GM23338 (cell line): ENCODE measurements at regions not wholly inside any gene's neighbourhood (a gene's known extent, or its start where the extent isn't known, plus 50 kb on each side); places are given as distances from the start of the nearest gene placed in this dataset.

ENCODE experiments used
- CTCF ChIP-seq, 2 experiments: fragments of 200-600 bp in 1 of 2; sonication (generic) in 1 of 2; conservative IDR thresholded peaks; 2 replicates each; pipeline versions ENCODE4 v1.5.1 to v1.6.1; 2016 to 2017; ENCODE audit warnings: antibody characterized with exemption in 2 of 2, low read depth in 2 of 2, mild to moderate bottlenecking in 2 of 2, moderate library complexity in 1 of 2
- EZH2 ChIP-seq: fragments of 200-600 bp; sonication (generic); IDR thresholded peaks from one replicate; pipeline ENCODE4 v1.8.0; 2017; ENCODE audit warnings: antibody characterized with exemption, mild to moderate bottlenecking, low read depth; ENCODE audit not compliant: unreplicated experiment

DNA sequence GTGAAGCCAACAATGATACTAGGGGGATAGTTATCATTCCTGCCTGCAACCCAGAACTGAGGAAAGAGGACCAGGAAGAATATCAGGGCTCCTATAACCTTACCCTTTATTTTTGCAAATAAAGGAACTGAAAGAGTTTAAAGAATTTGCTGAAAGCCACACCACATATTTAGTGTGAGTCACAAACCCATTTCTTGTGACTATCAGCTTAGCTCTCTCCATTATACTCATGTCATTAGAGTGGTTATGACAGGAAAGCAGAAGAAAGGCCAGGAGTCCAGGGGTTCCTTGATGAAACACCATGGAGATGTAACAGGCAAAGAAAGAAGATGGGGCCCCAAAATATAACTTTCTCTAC lies 141.1 kb upstream of the SAMSN1 start:
- no peak for TF ChIP-seq CTCF (conservative IDR thresholded peaks at IDR 0.05; ENCODE audit: low read depth in 2 of 2)
- TF ChIP-seq EZH2 = no peak
